ENCODE measurements at regions not wholly inside any gene's neighbourhood (a gene's known extent, or its start where the extent isn't known, plus 50 kb on each side); places are given as distances from the start of the nearest gene placed in this dataset.
"Not testable (repeated sequence)": the region's sequence is repeated elsewhere in the genome, so short reads cannot be mapped to it uniquely, and the experiment has no call there.

GRCh38 chr12:128091951-128092382, 175.0 kb upstream of the TMEM132C start:
- DNase-seq (ENCODE audit: low read depth in 2 of 2): no peak

- no peak for DNase-seq (ENCODE audit: low read depth in 2 of 2)
These were observed 168.2 kb upstream of the TMEM132C start for GRCh38 chr12:128098730-128099129.

GRCh38 chr12:128103152-128103551, 163.8 kb upstream of the TMEM132C start:
- DNase-seq (ENCODE audit: low read depth in 2 of 2): no peak

GRCh38 chr12:128109236-128109635, 157.7 kb upstream of the TMEM132C start:
- no peak for DNase-seq (ENCODE audit: low read depth in 2 of 2)

GRCh38 chr12:128109636-128110035, 157.3 kb upstream of the TMEM132C start:
- DNase-seq (ENCODE audit: low read depth in 2 of 2): no peak

GRCh38 chr12:128111333-128111732, 155.6 kb upstream of the TMEM132C start:
- DNase-seq (ENCODE audit: low read depth in 2 of 2): no peak

- no peak for DNase-seq (ENCODE audit: low read depth in 2 of 2)
These were observed 155.0 kb upstream of the TMEM132C start for GRCh38 chr12:128111951-128112350.

GRCh38 chr12:128113250-128113649, 153.7 kb upstream of the TMEM132C start:
- DNase-seq (ENCODE audit: low read depth in 2 of 2): not testable (repeated sequence)

- DNase-seq (ENCODE audit: low read depth in 2 of 2): no peak
These were observed 152.5 kb upstream of the TMEM132C start for GRCh38 chr12:128114485-128114884.

- DNase-seq (ENCODE audit: low read depth in 2 of 2): no peak
These were observed 150.4 kb upstream of the TMEM132C start for GRCh38 chr12:128116537-128116936.

GRCh38 chr12:128120035-128120434, 146.9 kb upstream of the TMEM132C start:
- DNase-seq (ENCODE audit: low read depth in 2 of 2): no peak

- DNase-seq (ENCODE audit: low read depth in 2 of 2): no peak
These were observed 145.5 kb upstream of the TMEM132C start for GRCh38 chr12:128121424-128121823.

- DNase-seq (ENCODE audit: low read depth in 2 of 2): no peak
These were observed 143.9 kb upstream of the TMEM132C start for GRCh38 chr12:128123096-128123495.

GRCh38 chr12:128131955-128132354, 135.0 kb upstream of the TMEM132C start:
- DNase-seq (ENCODE audit: low read depth in 2 of 2): no peak

GRCh38 chr12:128133321-128134073, 133.5 kb upstream of the TMEM132C start:
- no peak for DNase-seq (ENCODE audit: low read depth in 2 of 2)

- DNase-seq (ENCODE audit: low read depth in 2 of 2): no peak
These were observed 129.8 kb upstream of the TMEM132C start for GRCh38 chr12:128137140-128137539.

GRCh38 chr12:128138125-128138524, 128.8 kb upstream of the TMEM132C start:
- DNase-seq (ENCODE audit: low read depth in 2 of 2): no peak

- DNase-seq (ENCODE audit: low read depth in 2 of 2): no peak
These were observed 126.4 kb upstream of the TMEM132C start for GRCh38 chr12:128140551-128140950.

GRCh38 chr12:128150961-128151360, 116.0 kb upstream of the TMEM132C start:
- DNase-seq (ENCODE audit: low read depth in 2 of 2): no peak

- no peak for DNase-seq (ENCODE audit: low read depth in 2 of 2)
These were observed 111.4 kb upstream of the TMEM132C start for GRCh38 chr12:128155571-128155970.

GRCh38 chr12:128163086-128163485, 103.9 kb upstream of the TMEM132C start:
- no peak for DNase-seq (ENCODE audit: low read depth in 2 of 2)

GRCh38 chr12:128164533-128164932, 102.4 kb upstream of the TMEM132C start:
- no peak for DNase-seq (ENCODE audit: low read depth in 2 of 2)

- DNase-seq (ENCODE audit: low read depth in 2 of 2): no peak
These were observed 101.6 kb upstream of the TMEM132C start for GRCh38 chr12:128165387-128165786.

- no peak for DNase-seq (ENCODE audit: low read depth in 2 of 2)
These were observed 98.7 kb upstream of the TMEM132C start for GRCh38 chr12:128168273-128168672.

Measured in stimulated activated CD8-positive, alpha-beta memory T cell treated with anti-CD3 and anti-CD28 coated beads, Interleukin-2, amount 100 ng/mL, for 48 hours (primary cell).